ENCODE measurements at regions not wholly inside any gene's neighbourhood (a gene's known extent, or its start where the extent isn't known, plus 50 kb on each side); places are given as distances from the start of the nearest gene placed in this dataset.

GRCh38 chr1:38579056-38579455, 280.5 kb downstream of the RRAGC start:
- Histone ChIP-seq H2AFZ (ENCODE audit: low read depth, low read length) (no peak overlapping the region), H3K4me1 (ENCODE audit: control insufficient read depth, extremely low read depth, insufficient read depth, low read length) (no peaks in the 10 kb centered on the region), H3K9ac (replicated peaks; ENCODE audit: extremely low read depth, insufficient read depth, low read length) (no peak overlapping the region), H3K36me3 (ENCODE audit: control insufficient read depth in 2 of 2, extremely low read depth in 1 of 2, insufficient read depth in 2 of 2, low read length in 2 of 2) (no peaks in the 10 kb centered on the region), H3K27me3 (ENCODE audit: control insufficient read depth in 2 of 2, insufficient read depth in 2 of 2, low read length in 2 of 2) (peaks cover 9 to 10% of the 10 kb centered on the region in 2 experiments), H3K9me3 (replicated peaks; ENCODE audit: control insufficient read depth, insufficient read depth, low read length) (no peaks in the 10 kb centered on the region), H3K9me1 (replicated peaks; ENCODE audit: control insufficient read depth, extremely low read depth, insufficient read depth, low read length) (no peaks in the 10 kb centered on the region), H3K4me2 (ENCODE audit: insufficient read depth, low read length) (no peak overlapping the region), H3K4me3 (replicated peaks in 1 of 3; ENCODE audit: insufficient read depth in 1 of 3, low read depth in 1 of 3, low read length in 3 of 3) (no peak overlapping the region), H3K27ac (ENCODE audit: insufficient read depth, low read depth, low read length) (no peak overlapping the region), H4K20me1 (replicated peaks; ENCODE audit: control insufficient read depth, extremely low read depth, insufficient read depth, low read length) (no peaks in the 10 kb centered on the region), H3K79me2 (ENCODE audit: control insufficient read depth, insufficient read depth, low read length) (no peaks in the 10 kb centered on the region)
- ChIA-PET POLR2A (no interaction called here), CTCF (no interaction called here)
- FAIRE-seq: no peak
- intact Hi-C loops (cut with micrococcal nuclease) (no loop called here), dilution Hi-C loops (cut with MboI; ENCODE audit: extremely low pct_ligation_motif_present, low sequenced_read_pairs) (no loop called here)
- TF ChIP-seq POLR2A (IDR thresholded peaks at IDR 0.05; ENCODE audit: low read depth, low read length) (no peak), MAX (IDR thresholded peaks at IDR 0.05; ENCODE audit: insufficient read depth, insufficient read length) (no peak), POLR2AphosphoS5 (IDR thresholded peaks at IDR 0.05; ENCODE audit: insufficient read depth, low read depth, low read length) (no peak), EZH2 (IDR thresholded peaks at IDR 0.05; ENCODE audit: borderline replicate concordance, low read depth, low read length, severe bottlenecking) (no peak), JUN (IDR thresholded peaks at IDR 0.05; ENCODE audit: borderline replicate concordance, insufficient read depth, insufficient read length, low read depth) (no peak), MYC (IDR thresholded peaks at IDR 0.05; ENCODE audit: low read depth, low read length) (no peak), CTCF (IDR thresholded peaks at IDR 0.05; ENCODE audit: extremely low read depth in 1 of 2, insufficient read depth in 1 of 2, low read depth in 1 of 2, low read length in 2 of 2) (no peak), GATA2 (IDR thresholded peaks at IDR 0.05; ENCODE audit: insufficient read depth, insufficient read length, low read depth, low read length) (no peak), FOS (IDR thresholded peaks at IDR 0.05; ENCODE audit: borderline replicate concordance, insufficient read depth, low read length) (no peak)
- no peak for DNase-seq (ENCODE audit: low read depth, low spot score)
- no TSS peak for BruUV-seq (replicated peaks)
